ENCODE measurements at regions not wholly inside any gene's neighbourhood (a gene's known extent, or its start where the extent isn't known, plus 50 kb on each side); places are given as distances from the start of the nearest gene placed in this dataset.
A peak's percentile ranks its signal among the peaks of the same experiment; 100 is the strongest.

DNA sequence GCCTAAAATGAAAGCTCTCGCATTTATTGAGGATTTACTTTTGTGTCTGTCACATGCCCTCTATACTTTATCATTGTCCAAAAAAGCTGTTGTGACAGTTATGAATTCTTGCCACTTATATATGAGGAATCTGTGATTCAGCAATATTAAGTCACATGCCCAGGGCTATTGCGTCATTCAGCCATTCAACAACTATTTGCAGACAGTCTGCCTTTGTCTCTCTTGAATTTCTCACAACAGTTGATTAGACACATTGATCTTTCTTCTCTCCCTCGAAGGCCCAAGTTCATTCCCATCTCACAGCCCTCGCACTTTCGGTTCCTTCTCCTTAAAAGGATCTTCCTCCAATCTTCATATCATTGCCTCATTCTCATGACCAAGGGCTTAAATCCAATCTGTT, 342.6 kb downstream of the MZT1 start:
- ATAC-seq (ENCODE audit: low read depth) (no peak), DNase-seq (ENCODE audit: low spot score) (no peak)
- H3K9me3 ChIP-seq (ENCODE audit: severe bottlenecking): no peaks in the 10 kb centered on the region

DNA sequence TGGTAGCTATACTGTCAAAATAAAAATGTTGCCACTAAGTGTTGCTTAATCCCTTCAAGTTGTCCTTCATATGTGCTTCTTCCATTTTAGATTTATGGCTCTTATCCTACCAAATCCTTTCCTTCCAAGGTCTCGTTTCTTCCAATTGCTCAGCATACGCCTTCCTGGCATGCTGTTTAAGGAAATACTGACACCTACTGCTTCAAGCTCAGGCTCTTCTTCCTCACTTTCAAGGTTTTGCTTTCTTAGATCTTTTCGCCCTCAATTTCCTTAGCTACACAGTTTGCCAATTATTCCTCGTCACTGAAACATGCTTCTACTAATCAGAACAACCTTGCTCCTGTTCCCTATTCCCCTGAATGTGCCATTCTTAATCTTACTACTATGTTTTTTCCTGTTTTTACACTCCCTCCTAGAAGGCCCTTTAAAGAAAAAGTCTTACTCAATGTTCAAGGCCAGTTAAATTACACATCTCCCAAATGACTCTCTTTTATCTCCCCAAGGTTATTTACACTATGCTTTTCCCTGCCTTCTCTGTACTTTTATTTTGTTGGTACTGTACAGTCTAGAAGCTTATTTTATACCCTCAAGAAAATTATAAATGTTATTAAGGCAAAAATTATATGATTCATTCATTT, 343.1 kb downstream of the MZT1 start:
- DNase-seq (ENCODE audit: low spot score) (no peak), ATAC-seq (ENCODE audit: low read depth) (no peak)
- Histone ChIP-seq H3K36me3 (ENCODE audit: low read depth) (no peaks in the 10 kb centered on the region), H3K27me3 (ENCODE audit: insufficient read depth, poor library complexity, severe bottlenecking) (no peaks in the 10 kb centered on the region), H3K4me3 (ENCODE audit: severe bottlenecking) (no peak overlapping the region), H3K27ac (ENCODE audit: poor library complexity, severe bottlenecking) (no peak overlapping the region), H3K4me1 (ENCODE audit: insufficient read depth, poor library complexity, severe bottlenecking) (no peaks in the 10 kb centered on the region), H3K9me3 (ENCODE audit: severe bottlenecking) (no peaks in the 10 kb centered on the region)
- TF ChIP-seq, protein P1, sequence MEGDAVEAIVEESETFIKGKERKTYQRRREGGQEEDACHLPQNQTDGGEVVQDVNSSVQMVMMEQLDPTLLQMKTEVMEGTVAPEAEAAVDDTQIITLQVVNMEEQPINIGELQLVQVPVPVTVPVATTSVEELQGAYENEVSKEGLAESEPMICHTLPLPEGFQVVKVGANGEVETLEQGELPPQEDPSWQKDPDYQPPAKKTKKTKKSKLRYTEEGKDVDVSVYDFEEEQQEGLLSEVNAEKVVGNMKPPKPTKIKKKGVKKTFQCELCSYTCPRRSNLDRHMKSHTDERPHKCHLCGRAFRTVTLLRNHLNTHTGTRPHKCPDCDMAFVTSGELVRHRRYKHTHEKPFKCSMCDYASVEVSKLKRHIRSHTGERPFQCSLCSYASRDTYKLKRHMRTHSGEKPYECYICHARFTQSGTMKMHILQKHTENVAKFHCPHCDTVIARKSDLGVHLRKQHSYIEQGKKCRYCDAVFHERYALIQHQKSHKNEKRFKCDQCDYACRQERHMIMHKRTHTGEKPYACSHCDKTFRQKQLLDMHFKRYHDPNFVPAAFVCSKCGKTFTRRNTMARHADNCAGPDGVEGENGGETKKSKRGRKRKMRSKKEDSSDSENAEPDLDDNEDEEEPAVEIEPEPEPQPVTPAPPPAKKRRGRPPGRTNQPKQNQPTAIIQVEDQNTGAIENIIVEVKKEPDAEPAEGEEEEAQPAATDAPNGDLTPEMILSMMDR (IDR thresholded peaks at IDR 0.05; ENCODE audit: poor library complexity, severe bottlenecking): no peak

More for the DNA sequence above, 342.6 kb downstream of the MZT1 start:
- H3K27me3 ChIP-seq (ENCODE audit: insufficient read depth, poor library complexity, severe bottlenecking): no peaks in the 10 kb centered on the region
- H3K4me3 ChIP-seq (ENCODE audit: severe bottlenecking): no peak overlapping the region
- no peaks in the 10 kb centered on the region for H3K4me1 ChIP-seq (ENCODE audit: insufficient read depth, poor library complexity, severe bottlenecking)
- H3K27ac ChIP-seq (ENCODE audit: poor library complexity, severe bottlenecking): no peak overlapping the region
- no peaks in the 10 kb centered on the region for H3K36me3 ChIP-seq (ENCODE audit: low read depth)
- TF ChIP-seq, protein P1 (IDR thresholded peaks at IDR 0.05; ENCODE audit: poor library complexity, severe bottlenecking): no peak

DNA sequence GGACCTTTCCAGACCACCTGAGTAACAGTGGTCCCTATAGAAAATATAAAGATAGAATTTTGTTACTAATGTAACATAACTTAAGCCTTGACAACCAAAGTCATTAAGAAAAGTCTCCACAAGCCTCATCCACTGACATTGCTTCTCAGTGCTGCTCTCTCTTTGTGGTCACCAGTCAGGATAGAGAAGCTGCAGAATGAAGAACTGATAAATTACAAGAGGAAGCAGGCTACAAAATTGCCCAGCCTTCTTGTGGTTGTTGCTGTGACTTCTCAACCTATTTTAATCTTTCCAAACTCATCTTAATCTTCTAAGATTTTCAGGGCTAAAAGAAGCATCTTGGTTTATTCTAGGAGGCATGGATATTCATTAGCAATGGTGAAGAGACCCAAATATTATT, 343.8 kb downstream of the MZT1 start:
- no peak overlapping the region for H3K27ac ChIP-seq (ENCODE audit: poor library complexity, severe bottlenecking)
- H3K9me3 ChIP-seq (ENCODE audit: severe bottlenecking): no peaks in the 10 kb centered on the region
- DNase-seq (ENCODE audit: low spot score): no peak
- TF ChIP-seq, protein P1 (IDR thresholded peaks at IDR 0.05; ENCODE audit: poor library complexity, severe bottlenecking): no peak
- no peaks in the 10 kb centered on the region for H3K4me1 ChIP-seq (ENCODE audit: insufficient read depth, poor library complexity, severe bottlenecking)
- no peaks in the 10 kb centered on the region for H3K27me3 ChIP-seq (ENCODE audit: insufficient read depth, poor library complexity, severe bottlenecking)
- H3K36me3 ChIP-seq (ENCODE audit: low read depth): no peaks in the 10 kb centered on the region
- H3K4me3 ChIP-seq (ENCODE audit: severe bottlenecking): no peak overlapping the region
- ATAC-seq (ENCODE audit: low read depth): no peak

DNA sequence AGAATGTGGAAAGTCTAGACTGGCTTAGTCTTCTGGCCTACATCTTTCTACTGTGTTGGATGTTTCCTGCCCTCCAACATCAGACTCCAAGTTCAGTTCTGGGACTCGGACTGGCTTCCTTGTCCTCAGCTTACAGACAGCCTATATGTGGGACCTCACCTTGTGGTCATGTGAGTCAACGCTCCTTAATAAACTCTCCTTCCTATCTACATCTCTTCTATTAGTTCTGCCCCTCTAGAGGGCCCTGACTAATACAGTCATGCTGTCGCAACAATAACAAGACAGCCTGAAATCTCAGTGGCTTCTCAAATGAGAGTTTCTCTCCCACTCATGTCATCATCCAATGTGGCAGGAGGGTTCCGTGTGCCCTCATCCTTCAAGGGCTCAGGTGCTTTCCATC, 347.8 kb downstream of the MZT1 start:
- peak; percentile 56; the same call in 1 of the 3 replicates for ATAC-seq (ENCODE audit: low read depth)
- TF ChIP-seq, protein P1 (IDR thresholded peaks at IDR 0.05; ENCODE audit: poor library complexity, severe bottlenecking): no peak

DNA sequence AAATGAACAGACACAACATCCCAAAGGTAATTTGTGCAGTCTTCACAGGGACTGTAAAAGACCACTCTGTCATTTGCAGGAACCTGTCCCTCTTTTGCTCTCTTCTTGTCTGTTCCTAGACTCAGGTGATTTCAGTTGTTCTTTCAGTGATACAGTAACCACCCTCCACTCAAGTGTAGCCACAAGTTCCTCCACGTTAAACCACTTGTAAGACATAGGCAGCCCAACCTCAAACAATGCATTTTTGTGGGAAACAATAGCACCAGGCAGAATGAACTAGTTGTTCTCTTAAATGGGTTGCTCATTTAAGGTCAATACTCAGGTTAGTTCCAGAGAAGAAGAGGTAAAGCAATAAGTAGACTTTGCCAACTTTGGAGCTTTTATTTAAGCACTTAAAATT, 359.4 kb downstream of the MZT1 start:
- H3K4me3 ChIP-seq (ENCODE audit: severe bottlenecking): no peak overlapping the region
- no peaks in the 10 kb centered on the region for H3K9me3 ChIP-seq (ENCODE audit: severe bottlenecking)
- no peak for ATAC-seq (ENCODE audit: low read depth)
- no peak for DNase-seq (ENCODE audit: low spot score)
- no peaks in the 10 kb centered on the region for H3K36me3 ChIP-seq (ENCODE audit: low read depth)
- H3K4me1 ChIP-seq (ENCODE audit: insufficient read depth, poor library complexity, severe bottlenecking): no peaks in the 10 kb centered on the region
- H3K27ac ChIP-seq (ENCODE audit: poor library complexity, severe bottlenecking): no peak overlapping the region
- TF ChIP-seq, protein P1 (IDR thresholded peaks at IDR 0.05; ENCODE audit: poor library complexity, severe bottlenecking): no peak
- no peaks in the 10 kb centered on the region for H3K27me3 ChIP-seq (ENCODE audit: insufficient read depth, poor library complexity, severe bottlenecking)

More for the DNA sequence above, 347.8 kb downstream of the MZT1 start:
- Histone ChIP-seq H3K4me1 (ENCODE audit: insufficient read depth, poor library complexity, severe bottlenecking) (no peaks in the 10 kb centered on the region), H3K36me3 (ENCODE audit: low read depth) (no peaks in the 10 kb centered on the region), H3K27ac (ENCODE audit: poor library complexity, severe bottlenecking) (no peak overlapping the region), H3K27me3 (ENCODE audit: insufficient read depth, poor library complexity, severe bottlenecking) (no peaks in the 10 kb centered on the region), H3K9me3 (ENCODE audit: severe bottlenecking) (no peaks in the 10 kb centered on the region), H3K4me3 (ENCODE audit: severe bottlenecking) (no peak overlapping the region)
- no peak for DNase-seq (ENCODE audit: low spot score)
